ENCODE measurements at regions not wholly inside any gene's neighbourhood (a gene's known extent, or its start where the extent isn't known, plus 50 kb on each side); places are given as distances from the start of the nearest gene placed in this dataset.

- no peak for DNase-seq
- no peaks in the 10 kb centered on the region for H3K36me3 ChIP-seq (replicated peaks; ENCODE audit: control insufficient read depth, insufficient read depth, low read length)
- H3K4me3 ChIP-seq (ENCODE audit: insufficient read depth, low read depth, low read length) = no peak overlapping the region
- H3K27me3 ChIP-seq (ENCODE audit: control insufficient read depth, insufficient read depth, low read length) = no peaks in the 10 kb centered on the region; the same call in 1 of the 2 replicates
Observed at GRCh38 chr2:8617048-8617447, 64.8 kb upstream of the ID2 start.

GRCh38 chr2:8617590-8617989 lies 64.3 kb upstream of the ID2 start:
- H3K27me3 ChIP-seq (ENCODE audit: control insufficient read depth, insufficient read depth, low read length) = no peaks in the 10 kb centered on the region; the same call in 1 of the 2 replicates
- DNase-seq = no peak
- H3K36me3 ChIP-seq (replicated peaks; ENCODE audit: control insufficient read depth, insufficient read depth, low read length) = no peaks in the 10 kb centered on the region
- H3K4me3 ChIP-seq (ENCODE audit: insufficient read depth, low read depth, low read length) = no peak overlapping the region

- Histone ChIP-seq H3K27me3 (ENCODE audit: control insufficient read depth, insufficient read depth, low read length) (no peaks in the 10 kb centered on the region), H3K4me3 (ENCODE audit: insufficient read depth, low read depth, low read length) (no peak overlapping the region), H3K36me3 (replicated peaks; ENCODE audit: control insufficient read depth, insufficient read depth, low read length) (no peaks in the 10 kb centered on the region)
- DNase-seq = no peak
Observed at GRCh38 chr2:8619071-8619470, 62.8 kb upstream of the ID2 start.

GRCh38 chr2:8620611-8621382 lies 61.1 kb upstream of the ID2 start:
- H3K36me3 ChIP-seq (replicated peaks; ENCODE audit: control insufficient read depth, insufficient read depth, low read length) = no peaks in the 10 kb centered on the region
- no peak overlapping the region for H3K4me3 ChIP-seq (ENCODE audit: insufficient read depth, low read depth, low read length)
- no peak for DNase-seq
- no peaks in the 10 kb centered on the region for H3K27me3 ChIP-seq (ENCODE audit: control insufficient read depth, insufficient read depth, low read length)

- DNase-seq = no peak
- no peak overlapping the region for H3K4me3 ChIP-seq (ENCODE audit: insufficient read depth, low read depth, low read length)
- H3K36me3 ChIP-seq (replicated peaks; ENCODE audit: control insufficient read depth, insufficient read depth, low read length) = no peaks in the 10 kb centered on the region
- no peaks in the 10 kb centered on the region for H3K27me3 ChIP-seq (ENCODE audit: control insufficient read depth, insufficient read depth, low read length)
Observed at GRCh38 chr2:8622199-8622911, 59.5 kb upstream of the ID2 start.

GRCh38 chr2:8622924-8623465 lies 58.9 kb upstream of the ID2 start:
- H3K27me3 ChIP-seq (ENCODE audit: control insufficient read depth, insufficient read depth, low read length) = no peaks in the 10 kb centered on the region
- H3K36me3 ChIP-seq (replicated peaks; ENCODE audit: control insufficient read depth, insufficient read depth, low read length) = no peaks in the 10 kb centered on the region
- no peak for DNase-seq
- H3K4me3 ChIP-seq (ENCODE audit: insufficient read depth, low read depth, low read length) = no peak overlapping the region

GRCh38 chr2:8623576-8623957 lies 58.3 kb upstream of the ID2 start:
- DNase-seq = no peak
- Histone ChIP-seq H3K27me3 (ENCODE audit: control insufficient read depth, insufficient read depth, low read length) (no peaks in the 10 kb centered on the region), H3K36me3 (replicated peaks; ENCODE audit: control insufficient read depth, insufficient read depth, low read length) (no peaks in the 10 kb centered on the region), H3K4me3 (ENCODE audit: insufficient read depth, low read depth, low read length) (no peak overlapping the region)

- Histone ChIP-seq H3K36me3 (replicated peaks; ENCODE audit: control insufficient read depth, insufficient read depth, low read length) (no peaks in the 10 kb centered on the region), H3K4me3 (ENCODE audit: insufficient read depth, low read depth, low read length) (no peak overlapping the region), H3K27me3 (ENCODE audit: control insufficient read depth, insufficient read depth, low read length) (no peaks in the 10 kb centered on the region)
- no peak for DNase-seq
Observed at GRCh38 chr2:8623958-8624591, 57.8 kb upstream of the ID2 start.

GRCh38 chr2:8624855-8625398 lies 56.9 kb upstream of the ID2 start:
- Histone ChIP-seq H3K36me3 (replicated peaks; ENCODE audit: control insufficient read depth, insufficient read depth, low read length) (no peaks in the 10 kb centered on the region), H3K27me3 (ENCODE audit: control insufficient read depth, insufficient read depth, low read length) (no peaks in the 10 kb centered on the region), H3K4me3 (ENCODE audit: insufficient read depth, low read depth, low read length) (no peak overlapping the region)
- no peak for DNase-seq

GRCh38 chr2:8625399-8626300 lies 56.2 kb upstream of the ID2 start:
- Histone ChIP-seq H3K4me3 (ENCODE audit: insufficient read depth, low read depth, low read length) (no peak overlapping the region), H3K36me3 (replicated peaks; ENCODE audit: control insufficient read depth, insufficient read depth, low read length) (no peaks in the 10 kb centered on the region), H3K27me3 (ENCODE audit: control insufficient read depth, insufficient read depth, low read length) (no peaks in the 10 kb centered on the region)
- DNase-seq = no peak

- DNase-seq = no peak
- no peaks in the 10 kb centered on the region for H3K27me3 ChIP-seq (ENCODE audit: control insufficient read depth, insufficient read depth, low read length)
- no peaks in the 10 kb centered on the region for H3K36me3 ChIP-seq (replicated peaks; ENCODE audit: control insufficient read depth, insufficient read depth, low read length)
- H3K4me3 ChIP-seq (ENCODE audit: insufficient read depth, low read depth, low read length) = no peak overlapping the region
Observed at GRCh38 chr2:8626572-8626971, 55.3 kb upstream of the ID2 start.

- H3K27me3 ChIP-seq (ENCODE audit: control insufficient read depth, insufficient read depth, low read length) = no peaks in the 10 kb centered on the region
- H3K36me3 ChIP-seq (replicated peaks; ENCODE audit: control insufficient read depth, insufficient read depth, low read length) = no peaks in the 10 kb centered on the region
- peak; percentile 51 for DNase-seq
- H3K4me3 ChIP-seq (ENCODE audit: insufficient read depth, low read depth, low read length) = no peak overlapping the region
Observed at GRCh38 chr2:8627019-8627691, 54.7 kb upstream of the ID2 start.

- Histone ChIP-seq H3K27me3 (ENCODE audit: control insufficient read depth, insufficient read depth, low read length) (no peaks in the 10 kb centered on the region), H3K36me3 (replicated peaks; ENCODE audit: control insufficient read depth, insufficient read depth, low read length) (no peaks in the 10 kb centered on the region), H3K4me3 (ENCODE audit: insufficient read depth, low read depth, low read length) (no peak overlapping the region)
- DNase-seq = peak; percentile 80
Observed at GRCh38 chr2:8627692-8628085, 54.2 kb upstream of the ID2 start.
